LNCAP (cell line): ENCODE measurements at regions not wholly inside any gene's neighbourhood (a gene's known extent, or its start where the extent isn't known, plus 50 kb on each side); places are given as distances from the start of the nearest gene placed in this dataset.

Experiments used
- CTCF ChIP-seq: fragments of 450-650 bp; IDR thresholded peaks from 2 replicates; pipeline ENCODE4 v1.5.1; 2017; ENCODE audit warnings: mild to moderate bottlenecking

- TF ChIP-seq CTCF: no peak
Measured at GRCh38 chr16:5715155-5715554, 617.6 kb upstream of the EEF2KMT start.

GRCh38 chr16:5709889-5710288, 612.3 kb upstream of the EEF2KMT start:
- TF ChIP-seq CTCF: no peak

- no peak for TF ChIP-seq CTCF
Measured at GRCh38 chr16:5706211-5706610, 608.6 kb upstream of the EEF2KMT start.

GRCh38 chr16:5704271-5704670, 606.7 kb upstream of the EEF2KMT start:
- no peak for TF ChIP-seq CTCF

GRCh38 chr16:5693426-5693825, 595.8 kb upstream of the EEF2KMT start:
- no peak for TF ChIP-seq CTCF

- no peak for TF ChIP-seq CTCF
Measured at GRCh38 chr16:5681966-5682365, 584.4 kb upstream of the EEF2KMT start.

GRCh38 chr16:5678371-5678770, 580.8 kb upstream of the EEF2KMT start:
- no peak for TF ChIP-seq CTCF

GRCh38 chr16:5671421-5671820, 573.8 kb upstream of the EEF2KMT start:
- no peak for TF ChIP-seq CTCF
